Neural progenitor cell (in vitro differentiated cells): ENCODE measurements at regions not wholly inside any gene's neighbourhood (a gene's known extent, or its start where the extent isn't known, plus 50 kb on each side); places are given as distances from the start of the nearest gene placed in this dataset.

Experiments used
- EZH2 ChIP-seq: fragments of 200-600 bp; sonication (generic); IDR thresholded peaks from 2 replicates; pipeline ENCODE4 v1.6.1; 2017; ENCODE audit warnings: antibody characterized with exemption, mild to moderate bottlenecking, moderate library complexity
- EZH2phosphoT487 ChIP-seq: fragments of 200-600 bp; sonication (generic); IDR thresholded peaks from 2 replicates; pipeline ENCODE4 v1.6.1; 2017; ENCODE audit warnings: antibody characterized with exemption
- TF ChIP-seq, protein P1 (sequence below): fragments of 200-600 bp; sonication (generic); IDR thresholded peaks from 2 replicates; pipeline ENCODE4 v1.5.1; 2017; ENCODE audit warnings: antibody characterized with exemption, mild to moderate bottlenecking

DNA sequence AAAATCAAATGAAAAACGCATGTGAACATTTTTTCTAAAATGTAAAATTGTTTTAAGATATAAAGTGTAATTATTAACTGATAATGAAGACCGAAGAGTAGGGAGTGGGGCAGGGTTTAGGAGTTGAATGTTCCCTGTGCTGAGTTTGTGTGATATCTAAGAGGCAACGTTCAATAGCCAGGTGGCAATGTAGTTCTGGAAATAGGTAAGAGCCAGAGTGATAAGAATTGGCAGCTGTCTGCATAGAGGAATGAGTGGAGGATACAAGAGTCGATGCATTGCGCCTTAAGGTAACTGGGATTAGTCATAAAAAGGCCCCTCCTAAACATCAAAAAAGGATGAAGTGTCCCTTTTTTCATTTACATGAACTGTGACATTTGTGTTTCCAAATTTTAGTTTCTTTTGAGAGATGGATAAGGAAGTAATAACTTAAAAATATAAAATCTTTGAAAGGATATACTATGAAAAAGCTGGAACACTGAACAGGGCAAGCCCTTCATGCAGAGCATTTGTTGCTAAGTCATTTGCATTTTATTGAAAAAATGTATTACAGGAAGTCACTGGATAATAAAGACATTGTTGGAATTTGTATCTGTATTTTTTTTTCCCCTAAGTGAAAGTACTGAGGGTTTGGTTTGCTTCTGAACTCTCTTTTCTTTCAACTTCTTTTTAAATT is 659.3 kb downstream of the ACTL7B start:
- TF ChIP-seq EZH2 (no peak), EZH2phosphoT487 (no peak)
- TF ChIP-seq, protein P1, sequence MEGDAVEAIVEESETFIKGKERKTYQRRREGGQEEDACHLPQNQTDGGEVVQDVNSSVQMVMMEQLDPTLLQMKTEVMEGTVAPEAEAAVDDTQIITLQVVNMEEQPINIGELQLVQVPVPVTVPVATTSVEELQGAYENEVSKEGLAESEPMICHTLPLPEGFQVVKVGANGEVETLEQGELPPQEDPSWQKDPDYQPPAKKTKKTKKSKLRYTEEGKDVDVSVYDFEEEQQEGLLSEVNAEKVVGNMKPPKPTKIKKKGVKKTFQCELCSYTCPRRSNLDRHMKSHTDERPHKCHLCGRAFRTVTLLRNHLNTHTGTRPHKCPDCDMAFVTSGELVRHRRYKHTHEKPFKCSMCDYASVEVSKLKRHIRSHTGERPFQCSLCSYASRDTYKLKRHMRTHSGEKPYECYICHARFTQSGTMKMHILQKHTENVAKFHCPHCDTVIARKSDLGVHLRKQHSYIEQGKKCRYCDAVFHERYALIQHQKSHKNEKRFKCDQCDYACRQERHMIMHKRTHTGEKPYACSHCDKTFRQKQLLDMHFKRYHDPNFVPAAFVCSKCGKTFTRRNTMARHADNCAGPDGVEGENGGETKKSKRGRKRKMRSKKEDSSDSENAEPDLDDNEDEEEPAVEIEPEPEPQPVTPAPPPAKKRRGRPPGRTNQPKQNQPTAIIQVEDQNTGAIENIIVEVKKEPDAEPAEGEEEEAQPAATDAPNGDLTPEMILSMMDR = no peak
